Panc1 (cell line): ENCODE measurements at regions not wholly inside any gene's neighbourhood (a gene's known extent, or its start where the extent isn't known, plus 50 kb on each side); places are given as distances from the start of the nearest gene placed in this dataset.

ENCODE experiments used
- ATAC-seq: fragments of 200-7000 bp; cut with Tn5 transposase; 2 replicates; pipeline ENCODE4 v1.9.1; 2020; ENCODE audit warnings: mild to moderate bottlenecking, moderate library complexity
- BruUV-seq: library from RNA; stranded (reverse); fragments of 400-500 nt; replicated peaks from 2 replicates; lab custom pipeline; 2021; lab: Mats Ljungman, UMichigan
- CTCF ChIA-PET: fragments of 300-600 bp; sonication (Branson Sonifier 250); formaldehyde crosslinking; loops from one replicate; lab custom pipeline; 2022; ENCODE audit warnings: antibody characterized with exemption; lab: Charles Lee
- POLR2A ChIA-PET: fragments of 300-600 bp; sonication (Branson Sonifier 250); formaldehyde crosslinking; loops from one replicate; lab custom pipeline; 2022; ENCODE audit warnings: antibody characterized with exemption; lab: Charles Lee
- DNase-seq: peaks from one replicate; pipeline ENCODE4 v3.0.0-alpha.2; 2010; ENCODE audit warnings: low read depth, low spot score
- H3K27ac ChIP-seq: 2 replicates; pipeline ENCODE4 v1.5.1; 2011; ENCODE audit warnings: mild to moderate bottlenecking, low read length, inconsistent platforms
- H3K27me3 ChIP-seq: fragments of 200-500 bp; sonication (Bioruptor generic); 2 replicates; pipeline ENCODE4 v1.6.0; 2014; ENCODE audit warnings: low read length, inconsistent platforms; ENCODE audit not compliant: control insufficient read depth, insufficient read depth
- H3K36me3 ChIP-seq: fragments of 200-500 bp; sonication (Bioruptor generic); 2 replicates; pipeline ENCODE4 v1.5.1; 2014; ENCODE audit warnings: inconsistent platforms, mild to moderate bottlenecking, low read length, moderate library complexity; ENCODE audit not compliant: control insufficient read depth, insufficient read depth
- H3K4me1 ChIP-seq: 2 replicates; pipeline ENCODE4 v1.5.1; 2011; ENCODE audit warnings: inconsistent platforms, mild to moderate bottlenecking, low read length, moderate library complexity; ENCODE audit not compliant: control insufficient read depth, insufficient read depth
- H3K4me3 ChIP-seq, 2 experiments: 2 replicates each; pipeline ENCODE4 v1.5.1; 2011 to 2012; ENCODE audit warnings: low read depth in 2 of 2, low read length in 2 of 2, mild to moderate bottlenecking in 2 of 2, inconsistent platforms in 1 of 2, moderate library complexity in 1 of 2
- H3K9me3 ChIP-seq: fragments of 200-500 bp; sonication (Bioruptor generic); 2 replicates; pipeline ENCODE4 v1.5.1; 2014; ENCODE audit warnings: low read depth, mild to moderate bottlenecking, inconsistent platforms, low read length, moderate library complexity; ENCODE audit not compliant: control insufficient read depth, insufficient read depth
- POLR2AphosphoS5 ChIP-seq: IDR thresholded peaks from 2 replicates; pipeline ENCODE4 v1.6.1; 2012; ENCODE audit warnings: mild to moderate bottlenecking, low read depth, low read length, moderate library complexity
- REST ChIP-seq, 2 experiments: IDR thresholded peaks; 2 replicates each; pipeline ENCODE4 v1.6.1; 2011 to 2012; ENCODE audit warnings: low read depth in 2 of 2, control low read depth in 1 of 2, low read length in 1 of 2, mild to moderate bottlenecking in 1 of 2, moderate library complexity in 1 of 2; ENCODE audit not compliant: insufficient read depth in 1 of 2
- SIN3A ChIP-seq: IDR thresholded peaks from 2 replicates; pipeline ENCODE4 v1.6.1; 2012; ENCODE audit warnings: low read depth, mild to moderate bottlenecking, low read length, moderate library complexity, borderline replicate concordance; ENCODE audit not compliant: insufficient read depth
- TCF7L2 ChIP-seq: IDR thresholded peaks from 2 replicates; pipeline ENCODE4 v1.6.1; 2011; ENCODE audit warnings: mild to moderate bottlenecking, low read depth, low read length, inconsistent platforms
- in situ Hi-C: cut with HindIII; loops from 2 replicates; pipeline ENCODE4 v1.10.0; 2016; ENCODE audit warnings: low sequenced_read_pairs, low pct_unique_long_range_greater_than_20kb
- intact Hi-C: fragments of 100-400 bp; cut with micrococcal nuclease; formaldehyde crosslinking; loops from one replicate; pipeline ENCODE4 v1.10.0; 2022; ENCODE audit not compliant: unreplicated experiment
- TF ChIP-seq, protein P1 (sequence below): fragments of 450-650 bp; IDR thresholded peaks from 2 replicates; pipeline ENCODE4 v1.5.1; 2017; ENCODE audit warnings: mild to moderate bottlenecking

GRCh38 chr12:68559246-68559645, 51.5 kb upstream of the RAP1B start:
- ChIA-PET POLR2A (no interaction called here), CTCF (interaction anchor here (0.8 kb wide), 1 partner anchor 200 kb away, joined by 3 read pairs; no protein-coding TSS in a partner anchor)
- intact Hi-C loops, result no loop called here
- no peaks in the 10 kb centered on the region for H3K9me3 ChIP-seq
- no peak overlapping the region for H3K4me3 ChIP-seq
- TF ChIP-seq TCF7L2, result no peak
- TF ChIP-seq, protein P1, sequence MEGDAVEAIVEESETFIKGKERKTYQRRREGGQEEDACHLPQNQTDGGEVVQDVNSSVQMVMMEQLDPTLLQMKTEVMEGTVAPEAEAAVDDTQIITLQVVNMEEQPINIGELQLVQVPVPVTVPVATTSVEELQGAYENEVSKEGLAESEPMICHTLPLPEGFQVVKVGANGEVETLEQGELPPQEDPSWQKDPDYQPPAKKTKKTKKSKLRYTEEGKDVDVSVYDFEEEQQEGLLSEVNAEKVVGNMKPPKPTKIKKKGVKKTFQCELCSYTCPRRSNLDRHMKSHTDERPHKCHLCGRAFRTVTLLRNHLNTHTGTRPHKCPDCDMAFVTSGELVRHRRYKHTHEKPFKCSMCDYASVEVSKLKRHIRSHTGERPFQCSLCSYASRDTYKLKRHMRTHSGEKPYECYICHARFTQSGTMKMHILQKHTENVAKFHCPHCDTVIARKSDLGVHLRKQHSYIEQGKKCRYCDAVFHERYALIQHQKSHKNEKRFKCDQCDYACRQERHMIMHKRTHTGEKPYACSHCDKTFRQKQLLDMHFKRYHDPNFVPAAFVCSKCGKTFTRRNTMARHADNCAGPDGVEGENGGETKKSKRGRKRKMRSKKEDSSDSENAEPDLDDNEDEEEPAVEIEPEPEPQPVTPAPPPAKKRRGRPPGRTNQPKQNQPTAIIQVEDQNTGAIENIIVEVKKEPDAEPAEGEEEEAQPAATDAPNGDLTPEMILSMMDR, result no peak
- no peak for TF ChIP-seq POLR2AphosphoS5
- no peak for TF ChIP-seq REST (IDR thresholded peaks at IDR 0.05; ENCODE audit: insufficient read depth in 1 of 2, low read depth in 2 of 2, low read length in 1 of 2)
- no peak for TF ChIP-seq SIN3A
- H3K36me3 ChIP-seq, result no peaks in the 10 kb centered on the region
- H3K27me3 ChIP-seq, result no peaks in the 10 kb centered on the region
- ATAC-seq (no peak), DNase-seq (no peak)
- H3K27ac ChIP-seq, result peak overlapping the region; percentile 95
- BruUV-seq, result no TSS peak
- H3K4me1 ChIP-seq, result peaks cover 67% of the 10 kb centered on the region
- in situ Hi-C loops, result no loop called here

DNA sequence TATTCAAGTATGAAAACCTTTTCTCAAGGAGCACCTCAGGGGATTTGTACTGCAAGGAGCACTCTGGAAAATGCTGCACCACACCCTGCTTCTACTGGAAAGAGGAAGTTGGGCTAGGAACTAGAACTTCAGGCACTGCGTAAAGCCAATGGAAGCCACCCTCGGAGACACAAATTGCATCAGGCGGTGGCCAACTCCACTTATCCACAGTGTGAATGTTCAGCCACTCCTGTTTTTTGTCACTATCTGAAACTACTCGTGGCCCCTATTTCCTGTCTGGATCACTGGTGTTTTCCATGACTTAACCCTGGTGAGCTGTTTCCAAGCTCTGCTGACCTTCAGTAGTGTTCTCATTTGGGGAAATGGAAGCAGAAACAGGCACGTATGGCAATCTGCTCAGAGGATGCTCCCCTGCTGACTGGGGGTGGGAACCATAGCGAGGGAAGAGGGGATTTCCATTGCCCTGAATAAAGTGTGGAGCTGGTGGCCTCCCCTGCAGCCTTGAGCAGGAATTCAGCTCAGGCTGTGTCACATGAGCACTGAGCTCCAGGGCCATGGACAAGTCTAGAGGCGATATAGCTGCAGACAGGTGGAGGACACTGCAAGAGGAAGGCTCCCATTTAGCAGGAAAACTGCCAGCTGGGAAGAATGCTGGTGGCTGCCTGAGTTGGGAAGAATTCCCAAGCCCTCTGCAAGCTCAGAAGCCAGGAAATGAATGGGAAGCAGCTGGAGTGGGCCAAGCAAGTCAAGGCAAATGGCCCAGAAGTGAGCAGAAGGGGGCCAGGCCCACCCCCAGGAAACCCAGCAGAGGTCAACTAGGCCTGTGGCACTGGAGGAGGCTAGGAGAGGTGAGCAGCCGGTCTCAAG, 50.5 kb upstream of the RAP1B start:
- in situ Hi-C loops, result no loop called here
- POLR2A ChIA-PET, result interaction anchor here (0.5 kb wide), 1 partner anchor 53 kb away, joined by 16 read pairs; no protein-coding TSS in a partner anchor

More for the DNA sequence above, 50.5 kb upstream of the RAP1B start:
- Histone ChIP-seq H3K27me3 (no peaks in the 10 kb centered on the region), H3K36me3 (no peaks in the 10 kb centered on the region), H3K9me3 (no peaks in the 10 kb centered on the region), H3K4me3 (no peak overlapping the region), H3K27ac (peak overlapping the region; percentile 95), H3K4me1 (peaks cover 77% of the 10 kb centered on the region)
- intact Hi-C loops, result loop anchor here (5.0 to 10.0 kb wide), 2 partner anchors 52 to 225 kb away; partner anchors contain the start of genes MDM1 and RAP1B
- DNase-seq (no peak), ATAC-seq (peak; percentile 4; the same call in 1 of the 2 replicates)
- no TSS peak for BruUV-seq
- CTCF ChIA-PET, result no interaction called here
- TF ChIP-seq POLR2AphosphoS5, result no peak
- TF ChIP-seq REST (IDR thresholded peaks at IDR 0.05; ENCODE audit: insufficient read depth in 1 of 2, low read depth in 2 of 2, low read length in 1 of 2), result 0 out of 4 replicates have a peak, but pooled peaks of 1 of the 2 experiments have one; percentile 25
